ENCODE measurements at regions not wholly inside any gene's neighbourhood (a gene's known extent, or its start where the extent isn't known, plus 50 kb on each side); places are given as distances from the start of the nearest gene placed in this dataset.

GRCh38 chr2:236940497-236940896 is 145.2 kb upstream of the COPS8 start:
- DNase-seq, result no peak

- DNase-seq, result no peak
Observed at GRCh38 chr2:236940916-236941520, 144.7 kb upstream of the COPS8 start.

DNA sequence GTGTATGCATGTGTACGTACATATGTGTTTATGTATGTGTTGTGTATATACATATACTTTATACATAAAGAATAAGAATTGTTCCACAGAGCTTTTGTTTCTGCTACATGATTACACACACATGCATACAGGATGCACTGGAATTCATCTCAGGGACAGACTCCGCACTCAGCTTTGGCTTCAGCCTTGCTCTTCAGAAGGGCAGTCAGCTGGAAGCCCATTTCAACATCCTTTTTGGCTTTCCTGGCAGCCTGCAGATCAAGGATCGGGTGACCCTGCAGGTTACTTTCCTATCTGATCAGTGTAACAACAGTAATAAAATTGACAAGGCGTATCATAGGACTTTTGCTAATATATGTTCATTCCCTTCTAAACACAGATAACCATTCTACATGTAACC is 144.1 kb upstream of the COPS8 start:
- no peak for DNase-seq

- DNase-seq, result no peak
Observed at GRCh38 chr2:236942554-236942953, 143.1 kb upstream of the COPS8 start.

- DNase-seq, result no peak
Observed at GRCh38 chr2:236943068-236943467, 142.6 kb upstream of the COPS8 start.

DNA sequence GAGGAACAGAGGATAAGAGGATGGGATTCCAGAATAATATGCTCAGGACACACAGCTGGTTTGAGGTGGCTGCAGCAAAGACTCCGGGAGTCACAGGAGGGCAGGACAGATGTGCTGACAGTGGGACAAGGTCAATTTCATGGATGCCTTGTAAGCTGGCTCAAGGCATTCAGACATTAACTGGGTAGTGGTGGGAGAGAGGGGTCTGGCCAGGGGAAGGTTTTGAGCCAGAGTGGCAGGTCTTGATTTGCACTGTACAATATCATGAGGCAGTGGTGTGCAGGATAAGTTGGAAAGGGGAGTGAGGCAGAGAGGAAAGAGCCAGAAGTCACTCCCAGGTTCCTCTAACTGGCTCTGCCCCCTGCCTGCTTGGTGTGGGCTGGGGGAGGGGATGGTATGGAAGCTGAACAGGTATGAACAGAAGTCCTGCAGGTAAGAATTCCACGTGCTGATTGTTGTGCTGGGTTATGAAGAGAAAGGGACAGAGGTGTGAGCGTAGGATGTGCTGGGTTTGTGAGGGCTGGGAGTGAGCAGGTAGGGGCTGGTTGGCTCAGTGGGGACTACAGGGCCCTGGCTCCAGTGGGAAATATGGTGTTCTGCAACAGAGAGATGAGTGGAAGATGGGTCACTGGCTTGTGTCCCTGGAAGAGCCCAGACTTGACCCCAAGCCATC is 141.7 kb upstream of the COPS8 start:
- no peak for DNase-seq

DNA sequence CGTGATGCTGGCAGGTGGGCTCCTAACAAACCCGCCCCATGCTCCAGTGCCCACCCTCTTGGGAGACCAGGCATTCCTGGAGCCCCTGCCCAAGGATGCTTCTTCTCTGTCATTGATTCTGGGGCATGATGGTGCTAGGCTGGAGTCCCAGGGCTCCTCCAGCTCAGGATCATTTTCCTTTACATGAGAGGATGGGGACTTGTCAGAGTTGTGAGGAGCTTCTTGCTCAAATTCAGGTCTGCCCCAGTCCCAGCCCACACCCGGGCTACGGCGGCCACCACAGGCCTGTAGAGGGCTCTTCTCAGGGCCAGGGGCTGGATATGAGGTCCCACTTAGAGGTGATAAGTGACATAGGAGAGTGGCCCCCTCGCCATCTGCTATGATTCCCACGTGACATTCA is 141.1 kb upstream of the COPS8 start:
- DNase-seq, result no peak

DNA sequence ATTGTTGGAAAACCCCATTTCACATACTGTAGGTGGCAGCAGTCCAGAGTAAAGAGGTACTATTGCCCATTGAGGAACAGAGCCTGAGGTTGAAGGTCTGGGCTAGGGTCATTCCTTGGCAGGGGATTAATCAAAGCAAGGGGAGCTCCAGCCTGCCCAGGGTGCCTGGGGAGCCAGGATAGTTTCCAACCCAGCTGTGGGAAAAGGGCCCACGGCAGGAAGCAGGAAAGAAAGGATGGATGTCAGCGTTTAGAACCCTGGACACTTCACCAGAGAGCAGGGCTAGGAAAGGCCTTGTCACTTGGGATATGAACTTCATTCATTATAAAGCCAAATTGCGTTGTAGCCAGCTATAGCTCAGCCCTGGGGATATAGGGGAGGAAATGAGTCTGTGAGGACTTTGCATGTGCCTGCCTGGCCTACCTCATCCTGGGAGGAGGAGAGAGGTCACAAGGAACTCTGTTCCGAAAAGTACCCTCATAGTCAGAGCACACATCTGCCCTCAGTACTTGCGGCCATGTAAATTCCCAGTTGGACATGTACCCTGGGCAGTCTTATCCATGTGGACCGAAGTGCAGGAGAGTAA is 140.2 kb upstream of the COPS8 start:
- DNase-seq, result no peak

DNA sequence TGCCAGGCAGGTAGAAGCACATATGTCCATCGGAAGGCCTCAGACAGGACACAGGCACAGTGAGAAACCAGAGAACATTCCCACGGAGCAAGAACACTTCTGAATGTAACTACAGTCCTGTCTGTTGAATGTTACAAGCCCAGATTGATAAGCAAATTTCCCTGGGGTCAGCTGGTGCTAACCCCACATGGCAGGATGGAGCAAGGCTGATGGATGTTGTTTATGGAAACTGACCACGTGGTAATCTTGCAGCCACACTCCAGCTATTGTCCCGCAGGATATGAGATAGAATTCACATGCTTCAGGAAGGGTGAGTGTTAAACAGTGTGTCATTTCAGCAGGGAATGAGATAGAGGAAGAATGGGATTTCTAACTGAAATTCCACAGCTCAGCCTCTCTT is 138.8 kb upstream of the COPS8 start:
- DNase-seq, result no peak

DNA sequence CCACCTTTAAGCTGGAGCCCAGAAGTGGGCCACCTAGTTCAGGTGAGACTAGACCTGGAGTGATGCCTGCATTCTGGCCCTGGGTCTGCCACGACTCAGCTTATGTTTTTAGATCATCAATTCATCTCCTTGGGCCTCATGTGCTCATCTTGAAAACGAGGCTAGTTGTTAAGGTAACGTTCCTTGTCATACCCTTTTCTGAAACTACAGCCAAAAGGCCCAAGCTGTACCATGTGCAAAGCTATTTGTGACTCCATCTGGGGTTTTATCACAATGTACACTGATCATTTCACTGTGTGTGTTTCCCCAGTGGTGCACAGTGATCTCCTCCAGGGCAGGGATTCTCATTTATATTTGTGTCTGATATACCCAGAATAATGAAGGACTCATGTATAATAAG is 138.4 kb upstream of the COPS8 start:
- no peak for DNase-seq

GRCh38 chr2:236947896-236948295 is 137.8 kb upstream of the COPS8 start:
- DNase-seq, result no peak

- DNase-seq, result no peak
Observed at GRCh38 chr2:236949089-236949905, 136.4 kb upstream of the COPS8 start.

- DNase-seq, result no peak
Observed at GRCh38 chr2:236951830-236952475, 133.7 kb upstream of the COPS8 start.

DNA sequence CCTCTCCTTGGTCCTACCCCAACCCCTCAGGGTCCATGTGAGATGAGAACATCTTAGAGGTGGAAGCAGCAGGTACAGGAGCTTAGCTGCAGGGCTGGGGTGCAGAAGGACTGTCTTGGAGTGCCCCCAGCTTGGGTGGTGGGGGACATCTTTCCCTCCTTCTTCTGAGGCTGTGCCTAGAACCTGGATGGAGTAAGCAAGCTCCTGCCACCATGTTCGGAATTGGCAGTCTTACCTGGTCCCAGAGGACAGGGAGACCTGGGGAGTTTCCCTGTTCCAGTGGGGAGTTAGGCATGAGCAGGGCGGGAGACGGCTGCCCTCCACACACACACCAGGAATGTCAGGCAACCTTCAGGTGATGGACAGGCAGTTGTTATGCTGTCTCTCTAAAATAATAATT is 131.0 kb upstream of the COPS8 start:
- no peak for DNase-seq

GRCh38 chr2:236955521-236956030 is 130.1 kb upstream of the COPS8 start:
- DNase-seq, result no peak

DNA sequence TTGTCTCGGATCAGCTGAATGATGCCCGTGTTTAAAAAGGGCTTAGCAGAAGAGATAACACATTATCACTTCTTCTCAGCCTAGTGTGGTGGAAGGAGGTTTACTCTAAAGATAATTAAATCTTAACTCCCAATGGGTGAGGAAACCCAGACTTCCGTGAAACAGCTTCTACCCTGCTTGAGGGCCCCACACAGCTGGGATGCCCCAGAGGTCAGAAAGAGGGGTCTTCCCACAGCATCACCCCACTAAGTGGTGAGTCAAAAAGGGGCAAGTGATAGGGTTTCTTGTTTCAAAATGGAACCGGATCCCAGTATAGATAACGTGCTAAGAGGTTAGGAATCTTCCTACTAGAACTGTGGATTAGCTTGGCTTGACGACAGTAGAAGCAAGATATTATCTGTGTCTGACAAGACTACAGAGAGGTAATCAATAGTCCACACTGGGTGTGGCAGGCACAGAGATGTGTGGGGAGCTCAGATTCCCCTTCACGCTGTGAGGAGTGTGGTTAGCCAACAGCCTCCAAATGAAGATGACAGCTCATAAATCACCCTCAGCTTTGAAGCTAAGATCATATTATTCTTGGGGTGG is 129.6 kb upstream of the COPS8 start:
- no peak for DNase-seq

DNA sequence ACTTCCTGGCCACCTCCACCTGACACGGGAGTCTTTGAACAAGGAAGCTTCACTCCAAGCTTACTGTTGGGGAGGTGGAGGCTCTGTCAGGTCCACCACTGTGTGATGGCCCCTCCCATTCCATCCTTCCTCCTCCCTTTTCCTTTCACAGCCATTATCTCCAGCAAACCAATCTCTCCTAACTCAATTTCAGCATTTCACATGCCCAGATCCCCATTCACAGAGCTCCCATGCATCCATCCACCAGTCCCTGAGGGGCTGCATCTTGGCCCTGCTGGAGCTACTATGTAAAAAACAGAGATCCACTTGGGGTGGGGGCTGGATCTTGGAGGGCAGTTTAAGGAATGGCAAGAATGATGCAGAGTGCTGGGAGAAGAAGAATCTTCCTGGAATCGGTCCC is 129.0 kb upstream of the COPS8 start:
- no peak for DNase-seq

DNA sequence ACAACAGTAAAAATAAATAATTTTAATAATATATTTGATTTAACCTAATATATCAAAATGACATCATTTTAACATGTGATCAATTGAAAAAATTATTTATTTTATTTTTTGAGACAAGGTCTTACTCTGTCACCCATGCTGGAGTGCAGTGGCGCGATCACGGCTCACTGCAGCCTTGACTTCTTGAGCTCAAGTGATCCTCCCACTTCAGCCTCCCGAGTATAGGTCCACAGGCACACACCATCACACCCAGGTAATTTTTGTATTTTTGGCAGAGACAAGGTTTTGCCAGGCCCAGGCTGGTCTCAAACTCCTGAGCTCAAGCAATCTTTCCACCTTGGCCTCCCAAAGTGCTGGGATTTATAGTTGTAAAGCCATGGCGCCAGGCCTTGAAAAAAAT is 126.7 kb upstream of the COPS8 start:
- DNase-seq, result no peak

GRCh38 chr2:236959876-236960275 is 125.8 kb upstream of the COPS8 start:
- DNase-seq, result no peak

- DNase-seq, result no peak
Observed at GRCh38 chr2:236960531-236960930, 125.2 kb upstream of the COPS8 start.

- no peak for DNase-seq
Observed at GRCh38 chr2:236962816-236963215, 122.9 kb upstream of the COPS8 start.

GRCh38 chr2:236963631-236964182 is 122.0 kb upstream of the COPS8 start:
- DNase-seq, result no peak
